Right atrium auricular region (tissue), 2 donors: ENCODE measurements at regions not wholly inside any gene's neighbourhood (a gene's known extent, or its start where the extent isn't known, plus 50 kb on each side); places are given as distances from the start of the nearest gene placed in this dataset.

Source experiments
- DNase-seq: peaks from one replicate; pipeline ENCODE4 v3.0.0-alpha.2; 2019; ENCODE audit warnings: low spot score
- H3K27ac ChIP-seq, 2 donors: fragments of 200-600 bp; sonication (generic); 1 replicate in 1 of 2; 2 replicates in 1 of 2; pipeline ENCODE4 v1.5.1; 2016 to 2019
- H3K27me3 ChIP-seq, 2 donors: fragments of 200-600 bp; sonication (generic); one replicate each; pipeline versions ENCODE4 v1.5.1 to v1.6.0; 2017 to 2019
- H3K36me3 ChIP-seq: fragments of 200-600 bp; sonication (generic); one replicate; pipeline ENCODE4 v1.5.1; 2016
- H3K4me1 ChIP-seq, 2 donors: fragments of 200-600 bp; sonication (generic); one replicate each; pipeline versions ENCODE4 v1.5.1 to v1.6.0; 2017 to 2019
- H3K4me3 ChIP-seq, 2 donors: fragments of 200-600 bp; sonication (generic); 1 replicate in 1 of 2; 2 replicates in 1 of 2; pipeline ENCODE4 v1.5.1; 2017 to 2019; ENCODE audit warnings: mild to moderate bottlenecking in 1 of 2, moderate library complexity in 1 of 2
- H3K9me3 ChIP-seq, 2 donors: fragments of 200-600 bp; sonication (generic); one replicate each; pipeline ENCODE4 v1.5.1; 2019
- TF ChIP-seq, protein P1 (sequence below), 2 donors: fragments of 200-600 bp; sonication (generic); IDR thresholded peaks; one replicate each; pipeline ENCODE4 v1.5.1; 2019; ENCODE audit warnings: antibody characterized with exemption in 2 of 2

DNA sequence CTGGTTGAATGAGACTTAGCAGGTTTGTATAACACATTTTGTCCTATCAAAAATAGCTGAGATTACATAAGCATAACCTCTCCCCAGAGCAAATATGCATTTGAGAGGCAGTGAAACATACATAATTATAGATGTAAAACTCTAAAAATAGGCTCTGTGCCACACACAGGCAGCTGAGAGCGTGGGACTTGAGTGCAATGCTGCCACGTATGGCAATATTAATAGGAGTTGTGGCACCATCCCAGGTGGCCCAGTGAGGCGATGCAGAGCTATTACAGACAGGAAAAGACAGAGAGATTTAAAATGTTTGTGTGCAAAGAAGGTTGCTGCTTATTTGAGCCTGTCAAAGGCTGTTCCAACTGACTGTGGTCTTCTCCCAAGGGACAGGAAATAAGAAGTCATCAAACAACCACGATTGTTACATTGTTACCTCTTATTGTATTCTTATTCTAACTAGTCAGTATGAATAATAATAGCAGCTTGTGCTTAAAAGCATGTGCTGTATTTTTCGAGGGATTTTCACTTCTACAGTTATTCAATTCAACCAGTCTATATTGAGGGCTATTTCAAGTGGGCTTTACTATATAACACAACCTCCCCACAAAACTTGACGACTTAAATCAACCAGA is 116.5 kb downstream of the SALL1 start:
- TF ChIP-seq, protein P1, sequence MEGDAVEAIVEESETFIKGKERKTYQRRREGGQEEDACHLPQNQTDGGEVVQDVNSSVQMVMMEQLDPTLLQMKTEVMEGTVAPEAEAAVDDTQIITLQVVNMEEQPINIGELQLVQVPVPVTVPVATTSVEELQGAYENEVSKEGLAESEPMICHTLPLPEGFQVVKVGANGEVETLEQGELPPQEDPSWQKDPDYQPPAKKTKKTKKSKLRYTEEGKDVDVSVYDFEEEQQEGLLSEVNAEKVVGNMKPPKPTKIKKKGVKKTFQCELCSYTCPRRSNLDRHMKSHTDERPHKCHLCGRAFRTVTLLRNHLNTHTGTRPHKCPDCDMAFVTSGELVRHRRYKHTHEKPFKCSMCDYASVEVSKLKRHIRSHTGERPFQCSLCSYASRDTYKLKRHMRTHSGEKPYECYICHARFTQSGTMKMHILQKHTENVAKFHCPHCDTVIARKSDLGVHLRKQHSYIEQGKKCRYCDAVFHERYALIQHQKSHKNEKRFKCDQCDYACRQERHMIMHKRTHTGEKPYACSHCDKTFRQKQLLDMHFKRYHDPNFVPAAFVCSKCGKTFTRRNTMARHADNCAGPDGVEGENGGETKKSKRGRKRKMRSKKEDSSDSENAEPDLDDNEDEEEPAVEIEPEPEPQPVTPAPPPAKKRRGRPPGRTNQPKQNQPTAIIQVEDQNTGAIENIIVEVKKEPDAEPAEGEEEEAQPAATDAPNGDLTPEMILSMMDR (IDR thresholded peaks at IDR 0.05), result no peak
- no peaks in the 10 kb centered on the region for H3K4me1 ChIP-seq
- DNase-seq, result no peak
- H3K36me3 ChIP-seq, result no peaks in the 10 kb centered on the region
- no peaks in the 10 kb centered on the region for H3K9me3 ChIP-seq
- no peak overlapping the region for H3K4me3 ChIP-seq
- no peaks in the 10 kb centered on the region for H3K27me3 ChIP-seq
- H3K27ac ChIP-seq, result no peak overlapping the region

DNA sequence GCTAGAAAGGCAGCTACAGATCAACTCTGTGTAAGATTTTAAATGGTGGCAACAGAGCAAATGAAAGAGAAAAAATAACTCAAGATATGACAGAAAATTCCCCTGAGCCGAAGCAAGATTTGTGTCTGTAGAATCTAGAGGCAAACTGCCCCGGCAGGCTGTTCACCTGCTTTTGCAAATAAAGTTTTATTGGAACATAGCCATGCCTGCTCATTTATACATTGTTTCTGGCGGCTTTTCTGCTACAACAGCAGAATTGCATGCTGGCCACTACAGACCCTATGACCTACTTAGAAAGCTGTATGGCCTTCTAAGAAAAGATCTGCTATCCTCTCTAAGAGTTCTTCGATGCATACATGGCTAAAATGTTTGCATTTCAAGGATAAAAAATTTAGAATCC is 119.5 kb downstream of the SALL1 start:
- TF ChIP-seq, protein P1 (IDR thresholded peaks at IDR 0.05), result no peak
- no peaks in the 10 kb centered on the region for H3K36me3 ChIP-seq
- no peak overlapping the region for H3K4me3 ChIP-seq
- no peak for DNase-seq
- H3K27ac ChIP-seq, result no peak overlapping the region
- H3K4me1 ChIP-seq, result no peaks in the 10 kb centered on the region
- no peaks in the 10 kb centered on the region for H3K27me3 ChIP-seq
- no peaks in the 10 kb centered on the region for H3K9me3 ChIP-seq

DNA sequence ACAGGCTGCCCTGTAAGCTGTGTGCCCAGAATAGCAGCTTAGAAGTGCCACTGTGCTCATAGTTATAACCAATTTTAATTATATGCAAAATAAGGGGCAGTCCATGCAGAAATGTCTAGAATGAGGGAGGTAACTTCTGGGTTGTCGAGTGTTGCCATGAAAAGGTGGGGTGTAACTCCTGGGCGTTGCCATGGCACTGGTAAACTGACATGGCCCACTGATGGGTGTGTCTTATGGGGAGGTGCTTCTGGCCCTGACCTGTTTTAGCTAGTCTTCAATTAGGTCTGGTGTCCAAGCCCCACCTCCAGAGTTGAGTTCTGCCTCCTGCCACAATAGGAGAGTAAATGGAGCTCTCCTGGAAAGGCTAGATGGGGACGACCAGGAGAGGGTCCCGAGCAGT is 120.6 kb downstream of the SALL1 start:
- H3K4me1 ChIP-seq, result no peaks in the 10 kb centered on the region
- DNase-seq, result no peak
- H3K4me3 ChIP-seq, result no peak overlapping the region
- H3K27me3 ChIP-seq, result no peaks in the 10 kb centered on the region
- no peak overlapping the region for H3K27ac ChIP-seq
- H3K9me3 ChIP-seq, result no peaks in the 10 kb centered on the region
- H3K36me3 ChIP-seq, result no peaks in the 10 kb centered on the region
- TF ChIP-seq, protein P1 (IDR thresholded peaks at IDR 0.05), result no peak

DNA sequence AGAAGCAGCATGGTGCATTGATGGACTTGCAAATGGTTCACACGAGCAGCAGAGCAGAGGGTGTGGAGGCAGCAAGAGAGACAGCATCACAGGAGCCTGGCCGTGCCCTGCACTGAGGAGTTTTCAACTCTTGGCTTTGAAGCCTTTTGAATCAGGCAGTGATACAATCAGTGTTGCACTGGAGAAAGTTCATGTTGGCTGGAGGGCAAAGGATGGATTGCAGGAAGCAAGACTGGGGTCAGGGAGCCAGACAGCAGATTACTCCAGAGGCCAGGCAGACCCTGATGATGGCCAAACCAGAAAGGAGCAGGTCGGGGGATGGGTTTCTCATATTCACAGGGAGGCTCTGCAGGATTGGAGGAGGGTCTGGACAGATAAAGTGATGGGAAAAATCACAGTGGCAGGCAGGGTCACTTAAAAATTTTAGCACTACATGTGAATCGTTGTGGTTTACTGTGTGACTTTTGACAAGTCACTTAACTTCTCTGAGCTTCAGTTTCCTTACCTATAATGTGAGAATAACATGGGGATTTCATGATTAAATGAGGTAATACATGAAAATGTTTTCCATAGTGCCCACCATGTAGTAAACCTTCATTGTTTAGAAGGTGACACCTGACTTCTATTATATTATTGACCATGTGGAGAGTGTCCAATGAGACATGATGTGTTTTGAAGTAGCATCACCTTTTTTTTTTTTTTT is 125.3 kb downstream of the SALL1 start:
- Histone ChIP-seq H3K4me1 (no peaks in the 10 kb centered on the region), H3K27ac (no peak overlapping the region), H3K9me3 (no peaks in the 10 kb centered on the region), H3K36me3 (no peaks in the 10 kb centered on the region), H3K27me3 (no peaks in the 10 kb centered on the region), H3K4me3 (no peak overlapping the region)
- DNase-seq, result no peak
- TF ChIP-seq, protein P1 (IDR thresholded peaks at IDR 0.05), result no peak

DNA sequence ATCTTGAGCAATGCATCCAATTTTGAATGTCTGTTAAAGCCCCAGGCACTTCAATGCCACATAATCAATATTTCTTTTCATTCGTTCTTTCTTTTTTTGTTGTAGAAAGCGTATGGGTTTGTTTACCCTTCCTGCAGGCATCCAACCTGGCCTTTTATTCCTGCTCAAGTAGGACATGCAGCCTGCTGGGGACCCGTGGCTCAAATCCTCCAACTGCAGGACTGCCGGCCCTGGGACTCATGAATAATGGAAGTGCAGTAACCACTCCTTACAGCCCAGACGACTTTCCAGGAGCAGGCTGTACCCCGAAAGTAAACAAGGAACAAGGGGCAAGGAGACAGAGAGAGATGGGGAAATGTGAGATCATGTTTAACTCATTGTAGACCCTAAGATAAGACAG is 126.4 kb downstream of the SALL1 start:
- Histone ChIP-seq H3K27me3 (no peaks in the 10 kb centered on the region), H3K9me3 (no peaks in the 10 kb centered on the region), H3K4me3 (no peak overlapping the region), H3K36me3 (no peaks in the 10 kb centered on the region), H3K27ac (no peak overlapping the region), H3K4me1 (no peaks in the 10 kb centered on the region)
- DNase-seq, result no peak
- TF ChIP-seq, protein P1 (IDR thresholded peaks at IDR 0.05), result no peak
